H1 (cell line): ENCODE measurements at regions not wholly inside any gene's neighbourhood (a gene's known extent, or its start where the extent isn't known, plus 50 kb on each side); places are given as distances from the start of the nearest gene placed in this dataset.

ENCODE experiments used
- CTCF ChIA-PET: fragments of 300-600 bp; sonication (Branson Sonifier 250); formaldehyde crosslinking; loops from one replicate; lab custom pipeline; 2021; ENCODE audit not compliant: partially characterized antibody; lab: Charles Lee
- POLR2A ChIA-PET: fragments of 300-600 bp; sonication (Branson Sonifier 250); formaldehyde crosslinking; loops from one replicate; lab custom pipeline; 2021; ENCODE audit warnings: inconsistent platforms; ENCODE audit not compliant: partially characterized antibody; lab: Charles Lee
- DNase-seq, 2 experiments: peaks; one replicate each; pipeline versions ENCODE4 v3.0.0 to v3.0.0-alpha.2; 2010 to 2022; ENCODE audit warnings: low spot score in 2 of 2, low read depth in 1 of 2, mixed read lengths in 1 of 2
- FAIRE-seq: peaks from 2 replicates; lab custom pipeline; 2011; peaks lifted over from hg19 to GRCh38; lab: Jason Lieb, UNC
- H2AFZ ChIP-seq: 2 replicates; pipeline ENCODE4 v1.8.1; 2012; ENCODE audit warnings: low read length, inconsistent platforms
- H2AK5ac ChIP-seq: 2 replicates; pipeline ENCODE4 v1.6.1; 2013; ENCODE audit warnings: low read depth, low read length
- H2BK120ac ChIP-seq: replicated peaks from 2 replicates; pipeline ENCODE3; 2013; ENCODE audit warnings: low read depth, low read length, inconsistent platforms
- H2BK12ac ChIP-seq: 2 replicates; pipeline ENCODE4 v1.6.1; 2013; ENCODE audit warnings: low read depth, low read length
- H2BK15ac ChIP-seq: 2 replicates; pipeline ENCODE4 v1.6.1; 2013; ENCODE audit warnings: low read length
- H2BK20ac ChIP-seq: 2 replicates; pipeline ENCODE4 v1.6.1; 2013; ENCODE audit warnings: low read length
- H2BK5ac ChIP-seq: 2 replicates; pipeline ENCODE4 v1.6.1; 2013; ENCODE audit warnings: low read depth, low read length
- H3K14ac ChIP-seq: 2 replicates; pipeline ENCODE4 v1.6.1; 2013; ENCODE audit warnings: inconsistent platforms; ENCODE audit not compliant: insufficient read length
- H3K18ac ChIP-seq: 2 replicates; pipeline ENCODE4 v1.6.1; 2013; ENCODE audit warnings: low read length; ENCODE audit errors: extremely low read depth
- H3K23ac ChIP-seq: 2 replicates; pipeline ENCODE4 v1.6.1; 2013; ENCODE audit warnings: inconsistent platforms; ENCODE audit not compliant: insufficient read length
- H3K23me2 ChIP-seq: 2 replicates; pipeline ENCODE4 v1.6.1; 2013; ENCODE audit warnings: low read depth, low read length
- H3K27ac ChIP-seq: 2 replicates; pipeline ENCODE4 v1.6.1; 2011; ENCODE audit warnings: low read depth, low read length, inconsistent platforms
- H3K27me3 ChIP-seq, 4 experiments: replicated peaks in 1 of 4; 1 replicate in 1 of 4; 2 replicates in 3 of 4; pipeline versions ENCODE4 v1.6.1 to v1.8.1; 2011 to 2013; ENCODE audit warnings: low read length in 3 of 4, mild to moderate bottlenecking in 3 of 4, inconsistent platforms in 2 of 4, mixed read lengths in 2 of 4, moderate library complexity in 1 of 4; ENCODE audit not compliant: control insufficient read depth in 3 of 4, insufficient read depth in 3 of 4; ENCODE audit errors: extremely low read depth in 1 of 4
- H3K36me3 ChIP-seq, 4 experiments: 2 replicates each; pipeline versions ENCODE4 v1.6.1 to v1.8.1; 2011 to 2013; ENCODE audit warnings: mild to moderate bottlenecking in 4 of 4, low read length in 3 of 4, moderate library complexity in 2 of 4, control low read depth in 1 of 4, inconsistent platforms in 1 of 4; ENCODE audit not compliant: insufficient read depth in 4 of 4, control insufficient read depth in 2 of 4
- H3K4ac ChIP-seq: replicated peaks from 2 replicates; pipeline ENCODE3; 2013; ENCODE audit warnings: low read length, low read depth, mixed read lengths, inconsistent platforms; ENCODE audit not compliant: insufficient read length
- H3K4me1 ChIP-seq, 4 experiments: replicated peaks in 1 of 4; 1 replicate in 1 of 4; 2 replicates in 3 of 4; pipeline versions ENCODE4 v1.6.1 to v1.8.1; 2011 to 2013; ENCODE audit warnings: low read length in 3 of 4, inconsistent platforms in 2 of 4, mixed read lengths in 1 of 4; ENCODE audit not compliant: insufficient read depth in 4 of 4, control insufficient read depth in 3 of 4
- H3K4me2 ChIP-seq, 2 experiments: 2 replicates each; pipeline versions ENCODE4 v1.6.1 to v1.8.1; 2011 to 2013; ENCODE audit warnings: low read depth in 2 of 2, low read length in 2 of 2, control low read depth in 1 of 2, inconsistent platforms in 1 of 2, mild to moderate bottlenecking in 1 of 2; ENCODE audit not compliant: insufficient read depth in 1 of 2
- H3K4me3 ChIP-seq, 4 experiments: fragments of 200-600, 300-600 bp in 1 of 4; sonication (generic), shearing (Covaris generic), sonication (Bioruptor Twin) in 1 of 4; 2 replicates each; pipeline versions ENCODE4 v1.5.1 to v1.8.1; 2011 to 2016; ENCODE audit warnings: low read length in 4 of 4, low read depth in 3 of 4, control low read depth in 2 of 4, inconsistent platforms in 2 of 4, mild to moderate bottlenecking in 2 of 4, mixed read lengths in 1 of 4, moderate library complexity in 1 of 4; ENCODE audit not compliant: insufficient read depth in 2 of 4; ENCODE audit errors: extremely low read depth in 1 of 4
- H3K56ac ChIP-seq: replicated peaks from 2 replicates; pipeline ENCODE3; 2013; ENCODE audit warnings: low read depth, mild to moderate bottlenecking, mixed read lengths, low read length, inconsistent platforms; ENCODE audit not compliant: insufficient read length
- H3K79me1 ChIP-seq: 2 replicates; pipeline ENCODE4 v1.6.1; 2013; ENCODE audit warnings: low read depth, low read length, control low read depth
- H3K79me2 ChIP-seq, 2 experiments: 2 replicates each; pipeline versions ENCODE4 v1.6.1 to v1.8.1; 2012 to 2013; ENCODE audit warnings: low read length in 2 of 2, mild to moderate bottlenecking in 2 of 2, inconsistent platforms in 1 of 2; ENCODE audit not compliant: insufficient read depth in 2 of 2, control insufficient read depth in 1 of 2
- H3K9ac ChIP-seq, 4 experiments: replicated peaks in 1 of 4; 1 replicate in 1 of 4; 2 replicates in 3 of 4; pipeline versions ENCODE4 v1.6.1 to v1.8.1; 2011 to 2013; ENCODE audit warnings: low read depth in 3 of 4, low read length in 3 of 4, control low read depth in 2 of 4, mild to moderate bottlenecking in 2 of 4, moderate library complexity in 2 of 4, inconsistent platforms in 1 of 4; ENCODE audit errors: extremely low read depth in 1 of 4
- H3K9me3 ChIP-seq, 2 experiments: 2 replicates each; pipeline versions ENCODE4 v1.6.1 to v1.8.1; 2012 to 2013; ENCODE audit warnings: mild to moderate bottlenecking in 2 of 2, moderate library complexity in 2 of 2, control low read depth in 1 of 2, inconsistent platforms in 1 of 2, low read depth in 1 of 2, low read length in 1 of 2, mixed read lengths in 1 of 2; ENCODE audit not compliant: insufficient read depth in 2 of 2
- H4K20me1 ChIP-seq, 2 experiments: replicated peaks in 1 of 2; 2 replicates each; pipeline versions ENCODE3 to v1.8.1; 2011 to 2013; ENCODE audit warnings: inconsistent platforms in 2 of 2, low read length in 2 of 2, mild to moderate bottlenecking in 1 of 2; ENCODE audit not compliant: insufficient read depth in 2 of 2, control insufficient read depth in 1 of 2
- H4K5ac ChIP-seq: 2 replicates; pipeline ENCODE4 v1.6.1; 2013; ENCODE audit warnings: low read length, low read depth, mixed read lengths, inconsistent platforms; ENCODE audit not compliant: insufficient read length
- H4K8ac ChIP-seq: 2 replicates; pipeline ENCODE4 v1.8.0; 2013; ENCODE audit warnings: mild to moderate bottlenecking, moderate library complexity, low read length, inconsistent platforms; ENCODE audit not compliant: insufficient read depth; ENCODE audit errors: extremely low read depth
- H4K91ac ChIP-seq: replicated peaks from 2 replicates; pipeline ENCODE3; 2013; ENCODE audit warnings: low read length, mixed read lengths, inconsistent platforms; ENCODE audit not compliant: insufficient read length
- BACH1 ChIP-seq: IDR thresholded peaks from 2 replicates; pipeline ENCODE4 v1.6.1; 2012; ENCODE audit warnings: low read length, improper control_type of control experiment
- CEBPB ChIP-seq: IDR thresholded peaks from 2 replicates; pipeline ENCODE4 v1.6.1; 2012; ENCODE audit warnings: low read depth, low read length
- EGR1 ChIP-seq: IDR thresholded peaks from 2 replicates; pipeline ENCODE4 v1.6.1; 2011; ENCODE audit warnings: low read depth, low read length, borderline replicate concordance
- FOSL1 ChIP-seq: IDR thresholded peaks from 2 replicates; pipeline ENCODE4 v1.6.1; 2011; ENCODE audit warnings: mild to moderate bottlenecking, low read depth, low read length, moderate library complexity; ENCODE audit not compliant: insufficient read depth
- KDM1A ChIP-seq: fragments of 200-600, 300-600 bp; sonication (generic); IDR thresholded peaks from 2 replicates; pipeline ENCODE4 v1.7.1; 2016; ENCODE audit warnings: mild to moderate bottlenecking, low read length, borderline replicate concordance
- NANOG ChIP-seq: IDR thresholded peaks from 2 replicates; pipeline ENCODE4 v1.6.1; 2011; ENCODE audit warnings: low read length, low read depth, mild to moderate bottlenecking, inconsistent platforms; ENCODE audit not compliant: insufficient read depth, poor library complexity, severe bottlenecking
- POU5F1 ChIP-seq: IDR thresholded peaks from 2 replicates; pipeline ENCODE4 v1.6.1; 2011; ENCODE audit warnings: low read depth, mild to moderate bottlenecking, low read length, moderate library complexity
- RFX5 ChIP-seq: IDR thresholded peaks from 2 replicates; pipeline ENCODE4 v1.6.1; 2011; ENCODE audit warnings: low read depth, low read length, improper control_type of control experiment, borderline replicate concordance
- SIRT6 ChIP-seq: IDR thresholded peaks from one replicate; pipeline ENCODE4 v1.7.1; 2012; ENCODE audit warnings: low read length, inconsistent platforms
- SIX5 ChIP-seq: IDR thresholded peaks from 2 replicates; pipeline ENCODE4 v1.6.1; 2011; ENCODE audit warnings: mild to moderate bottlenecking, low read depth, low read length
- SP1 ChIP-seq: IDR thresholded peaks from 2 replicates; pipeline ENCODE4 v1.6.1; 2011; ENCODE audit warnings: low read depth, low read length
- SRF ChIP-seq: IDR thresholded peaks from 2 replicates; pipeline ENCODE4 v1.6.1; 2011; ENCODE audit warnings: mild to moderate bottlenecking, low read depth, low read length, moderate library complexity
- SUZ12 ChIP-seq: fragments of 200-600 bp; sonication (generic); IDR thresholded peaks from 2 replicates; pipeline ENCODE4 v1.6.1; 2012; ENCODE audit warnings: mild to moderate bottlenecking, inconsistent platforms, low read length, moderate library complexity, mixed read lengths
- TAF1 ChIP-seq: IDR thresholded peaks from 2 replicates; pipeline ENCODE4 v1.6.1; 2011; ENCODE audit warnings: mild to moderate bottlenecking, low read depth, low read length
- WGBS, 2 experiments: shearing (Covaris generic) in 1 of 2; methylation state at CpG; one replicate each; pipeline versions ENCODE4 v1.1.6 to v1.1.7; 2013 to 2015; ENCODE audit warnings: low lambda C conversion rate in 2 of 2, mixed read lengths in 2 of 2, inconsistent platforms in 1 of 2, low coverage in 1 of 2, missing lambda C conversion rate in 1 of 2; ENCODE audit not compliant: insufficient replicate concordance in 2 of 2, insufficient coverage in 1 of 2, insufficient read length in 1 of 2; ENCODE audit errors: extremely low coverage in 1 of 2, missing lambda C conversion rate in 1 of 2; 5-methylcytosine and 5-hydroxymethylcytosine counted together

GRCh38 chr7:114158275-114158674 is 239.5 kb upstream of the PPP1R3A start:
- Histone ChIP-seq H3K23ac (no peak overlapping the region), H3K9me3 (no peaks in the 10 kb centered on the region), H3K27ac (no peak overlapping the region), H2BK12ac (no peak overlapping the region), H3K27me3 (no peaks in the 10 kb centered on the region), H2BK20ac (no peak overlapping the region), H4K8ac (no peak overlapping the region), H4K91ac (no peak overlapping the region), H2AK5ac (no peak overlapping the region), H2BK15ac (no peak overlapping the region), H3K4ac (no peak overlapping the region), H3K4me1 (peaks cover 4 to 12% (median 8%) of the 10 kb centered on the region in 4 experiments; a peak in 6 of 7 replicates), H3K4me2 (no peak overlapping the region), H3K23me2 (no peaks in the 10 kb centered on the region), H3K18ac (no peak overlapping the region), H3K9ac (no peak overlapping the region), H2BK120ac (no peak overlapping the region), H2BK5ac (no peak overlapping the region), H4K20me1 (no peaks in the 10 kb centered on the region), H3K79me1 (no peaks in the 10 kb centered on the region), H3K14ac (no peak overlapping the region), H3K79me2 (no peaks in the 10 kb centered on the region), H4K5ac (no peak overlapping the region), H3K4me3 (no peak overlapping the region), H3K36me3 (no peaks in the 10 kb centered on the region), H3K56ac (no peak overlapping the region), H2AFZ (no peak overlapping the region)
- ChIA-PET POLR2A (no interaction called here), CTCF (no interaction called here)
- no peak for TF ChIP-seq SP1
- TF ChIP-seq NANOG = no peak
- TF ChIP-seq POU5F1 = no peak
- no peak for TF ChIP-seq SIX5
- TF ChIP-seq RFX5 = no peak
- no peak for TF ChIP-seq CEBPB
- TF ChIP-seq SRF = no peak
- no peak for TF ChIP-seq EGR1
- TF ChIP-seq SIRT6 = no peak
- no peak for TF ChIP-seq FOSL1
- TF ChIP-seq KDM1A = no peak
- TF ChIP-seq SUZ12 = no peak
- TF ChIP-seq TAF1 = no peak
- TF ChIP-seq BACH1 = no peak
- 92% methylated on average over 3 of the region's 3 CpGs; no CpG with 5 or more reads in 1 of the 2 experiments for WGBS, 2 experiments
- no peak for FAIRE-seq
- no peak for DNase-seq
